ENCODE measurements at regions not wholly inside any gene's neighbourhood (a gene's known extent, or its start where the extent isn't known, plus 50 kb on each side); places are given as distances from the start of the nearest gene placed in this dataset.

GRCh38 chr17:13182450-13182849 lies 164.6 kb upstream of the ELAC2 start:
- DNase-seq (ENCODE audit: low read depth in 4 of 6, low spot score in 6 of 6), result no peak
- no peak overlapping the region for H3K27ac ChIP-seq (ENCODE audit: low read depth, low read length)
- no peaks in the 10 kb centered on the region for H3K4me1 ChIP-seq (ENCODE audit: control insufficient read depth, insufficient read depth, low read length)
- no peaks in the 10 kb centered on the region for H3K9me3 ChIP-seq (ENCODE audit: control insufficient read depth, insufficient read depth, low read length)
- H3K4me3 ChIP-seq (ENCODE audit: low read depth, low read length), result no peak overlapping the region
- H3K27me3 ChIP-seq (ENCODE audit: control insufficient read depth, insufficient read depth, low read length), result no peaks in the 10 kb centered on the region
- no peaks in the 10 kb centered on the region for H3K36me3 ChIP-seq (ENCODE audit: control insufficient read depth, insufficient read depth, low read length)

GRCh38 chr17:13181683-13182082 lies 163.9 kb upstream of the ELAC2 start:
- no peak overlapping the region for H3K4me3 ChIP-seq (ENCODE audit: low read depth, low read length)
- no peak overlapping the region for H3K27ac ChIP-seq (ENCODE audit: low read depth, low read length)
- WGBS (ENCODE audit: insufficient coverage), result 77% methylated on average over 2 of the region's 2 CpGs
- no peaks in the 10 kb centered on the region for H3K9me3 ChIP-seq (ENCODE audit: control insufficient read depth, insufficient read depth, low read length)
- H3K36me3 ChIP-seq (ENCODE audit: control insufficient read depth, insufficient read depth, low read length), result no peaks in the 10 kb centered on the region
- no peaks in the 10 kb centered on the region for H3K4me1 ChIP-seq (ENCODE audit: control insufficient read depth, insufficient read depth, low read length)
- H3K27me3 ChIP-seq (ENCODE audit: control insufficient read depth, insufficient read depth, low read length), result no peaks in the 10 kb centered on the region
- DNase-seq (ENCODE audit: low read depth in 4 of 6, low spot score in 6 of 6), result no peak

GRCh38 chr17:13176436-13176835 lies 158.6 kb upstream of the ELAC2 start:
- DNase-seq (ENCODE audit: low read depth in 4 of 6, low spot score in 6 of 6), result no peak
- peaks cover 6% of the 10 kb centered on the region for H3K9me3 ChIP-seq (ENCODE audit: control insufficient read depth, insufficient read depth, low read length)
- 47% methylated on average over 4 of the region's 4 CpGs for WGBS (ENCODE audit: insufficient coverage)
- no peak overlapping the region for H3K27ac ChIP-seq (ENCODE audit: low read depth, low read length)
- H3K27me3 ChIP-seq (ENCODE audit: control insufficient read depth, insufficient read depth, low read length), result no peaks in the 10 kb centered on the region
- H3K36me3 ChIP-seq (ENCODE audit: control insufficient read depth, insufficient read depth, low read length), result no peaks in the 10 kb centered on the region
- H3K4me1 ChIP-seq (ENCODE audit: control insufficient read depth, insufficient read depth, low read length), result no peaks in the 10 kb centered on the region
- H3K4me3 ChIP-seq (ENCODE audit: low read depth, low read length), result no peak overlapping the region

- no peak overlapping the region for H3K4me3 ChIP-seq (ENCODE audit: low read depth, low read length)
- H3K27me3 ChIP-seq (ENCODE audit: control insufficient read depth, insufficient read depth, low read length), result no peaks in the 10 kb centered on the region
- no peak for DNase-seq (ENCODE audit: low read depth in 4 of 6, low spot score in 6 of 6)
- H3K4me1 ChIP-seq (ENCODE audit: control insufficient read depth, insufficient read depth, low read length), result no peaks in the 10 kb centered on the region
- H3K27ac ChIP-seq (ENCODE audit: low read depth, low read length), result no peak overlapping the region
- H3K9me3 ChIP-seq (ENCODE audit: control insufficient read depth, insufficient read depth, low read length), result peaks cover 11% of the 10 kb centered on the region
- no CpG with 5 or more reads among the region's 1 CpG for WGBS (ENCODE audit: insufficient coverage)
- H3K36me3 ChIP-seq (ENCODE audit: control insufficient read depth, insufficient read depth, low read length), result no peaks in the 10 kb centered on the region
Observed at GRCh38 chr17:13171790-13172189, 154.0 kb upstream of the ELAC2 start.

GRCh38 chr17:13162361-13162760 lies 144.5 kb upstream of the ELAC2 start:
- H3K9me3 ChIP-seq (ENCODE audit: control insufficient read depth, insufficient read depth, low read length), result no peaks in the 10 kb centered on the region
- no peak overlapping the region for H3K27ac ChIP-seq (ENCODE audit: low read depth, low read length)
- no CpG with 5 or more reads among the region's 1 CpG for WGBS (ENCODE audit: insufficient coverage)
- H3K27me3 ChIP-seq (ENCODE audit: control insufficient read depth, insufficient read depth, low read length), result no peaks in the 10 kb centered on the region
- H3K4me1 ChIP-seq (ENCODE audit: control insufficient read depth, insufficient read depth, low read length), result no peaks in the 10 kb centered on the region
- H3K4me3 ChIP-seq (ENCODE audit: low read depth, low read length), result no peak overlapping the region
- no peaks in the 10 kb centered on the region for H3K36me3 ChIP-seq (ENCODE audit: control insufficient read depth, insufficient read depth, low read length)
- DNase-seq (ENCODE audit: low read depth in 4 of 6, low spot score in 6 of 6), result no peak

GRCh38 chr17:13160790-13161189 lies 143.0 kb upstream of the ELAC2 start:
- H3K9me3 ChIP-seq (ENCODE audit: control insufficient read depth, insufficient read depth, low read length), result no peaks in the 10 kb centered on the region
- no peak overlapping the region for H3K4me3 ChIP-seq (ENCODE audit: low read depth, low read length)
- 100% methylated on average over 1 of the region's 2 CpGs for WGBS (ENCODE audit: insufficient coverage)
- no peaks in the 10 kb centered on the region for H3K4me1 ChIP-seq (ENCODE audit: control insufficient read depth, insufficient read depth, low read length)
- no peak overlapping the region for H3K27ac ChIP-seq (ENCODE audit: low read depth, low read length)
- H3K27me3 ChIP-seq (ENCODE audit: control insufficient read depth, insufficient read depth, low read length), result no peaks in the 10 kb centered on the region
- no peak for DNase-seq (ENCODE audit: low read depth in 4 of 6, low spot score in 6 of 6)
- no peaks in the 10 kb centered on the region for H3K36me3 ChIP-seq (ENCODE audit: control insufficient read depth, insufficient read depth, low read length)

GRCh38 chr17:13160296-13160695 lies 142.5 kb upstream of the ELAC2 start:
- no peak overlapping the region for H3K27ac ChIP-seq (ENCODE audit: low read depth, low read length)
- no peaks in the 10 kb centered on the region for H3K4me1 ChIP-seq (ENCODE audit: control insufficient read depth, insufficient read depth, low read length)
- no peaks in the 10 kb centered on the region for H3K36me3 ChIP-seq (ENCODE audit: control insufficient read depth, insufficient read depth, low read length)
- H3K4me3 ChIP-seq (ENCODE audit: low read depth, low read length), result no peak overlapping the region
- WGBS (ENCODE audit: insufficient coverage), result 83% methylated on average over 2 of the region's 3 CpGs
- no peak for DNase-seq (ENCODE audit: low read depth in 4 of 6, low spot score in 6 of 6)
- no peaks in the 10 kb centered on the region for H3K27me3 ChIP-seq (ENCODE audit: control insufficient read depth, insufficient read depth, low read length)
- no peaks in the 10 kb centered on the region for H3K9me3 ChIP-seq (ENCODE audit: control insufficient read depth, insufficient read depth, low read length)

GRCh38 chr17:13158494-13159240 lies 140.8 kb upstream of the ELAC2 start:
- Histone ChIP-seq H3K36me3 (ENCODE audit: control insufficient read depth, insufficient read depth, low read length) (no peaks in the 10 kb centered on the region), H3K27me3 (ENCODE audit: control insufficient read depth, insufficient read depth, low read length) (no peaks in the 10 kb centered on the region), H3K4me3 (ENCODE audit: low read depth, low read length) (no peak overlapping the region), H3K9me3 (ENCODE audit: control insufficient read depth, insufficient read depth, low read length) (no peaks in the 10 kb centered on the region), H3K4me1 (ENCODE audit: control insufficient read depth, insufficient read depth, low read length) (no peaks in the 10 kb centered on the region), H3K27ac (ENCODE audit: low read depth, low read length) (no peak overlapping the region)
- DNase-seq (ENCODE audit: low read depth in 4 of 6, low spot score in 6 of 6), result no peak
- no CpG with 5 or more reads among the region's 2 CpGs for WGBS (ENCODE audit: insufficient coverage)

- Histone ChIP-seq H3K4me1 (ENCODE audit: control insufficient read depth, insufficient read depth, low read length) (no peaks in the 10 kb centered on the region), H3K36me3 (ENCODE audit: control insufficient read depth, insufficient read depth, low read length) (no peaks in the 10 kb centered on the region), H3K27ac (ENCODE audit: low read depth, low read length) (no peak overlapping the region), H3K4me3 (ENCODE audit: low read depth, low read length) (no peak overlapping the region), H3K9me3 (ENCODE audit: control insufficient read depth, insufficient read depth, low read length) (no peaks in the 10 kb centered on the region), H3K27me3 (ENCODE audit: control insufficient read depth, insufficient read depth, low read length) (no peaks in the 10 kb centered on the region)
- WGBS (ENCODE audit: insufficient coverage), result 89% methylated on average over 3 of the region's 5 CpGs
- DNase-seq (ENCODE audit: low read depth in 4 of 6, low spot score in 6 of 6), result no peak
Observed at GRCh38 chr17:13157656-13158055, 139.8 kb upstream of the ELAC2 start.

- no peaks in the 10 kb centered on the region for H3K4me1 ChIP-seq (ENCODE audit: control insufficient read depth, insufficient read depth, low read length)
- H3K9me3 ChIP-seq (ENCODE audit: control insufficient read depth, insufficient read depth, low read length), result no peaks in the 10 kb centered on the region
- no peak overlapping the region for H3K4me3 ChIP-seq (ENCODE audit: low read depth, low read length)
- no CpG with 5 or more reads among the region's 4 CpGs for WGBS (ENCODE audit: insufficient coverage)
- no peak overlapping the region for H3K27ac ChIP-seq (ENCODE audit: low read depth, low read length)
- no peaks in the 10 kb centered on the region for H3K36me3 ChIP-seq (ENCODE audit: control insufficient read depth, insufficient read depth, low read length)
- peak in 1 of 6 donors; percentile 3 for DNase-seq (ENCODE audit: low read depth in 4 of 6, low spot score in 6 of 6)
- no peaks in the 10 kb centered on the region for H3K27me3 ChIP-seq (ENCODE audit: control insufficient read depth, insufficient read depth, low read length)
Observed at GRCh38 chr17:13154930-13155329, 137.1 kb upstream of the ELAC2 start.
